ACHN (cell line): ENCODE measurements at regions not wholly inside any gene's neighbourhood (a gene's known extent, or its start where the extent isn't known, plus 50 kb on each side); places are given as distances from the start of the nearest gene placed in this dataset.

Experiments used
- DNase-seq: peaks from one replicate; pipeline ENCODE4 v3.0.0-alpha.2; 2015
- in situ Hi-C: cut with HindIII; loops from 2 replicates; pipeline ENCODE4 v1.10.0; 2017; ENCODE audit warnings: low sequenced_read_pairs, low pct_ligation_motif_present, low pct_unique_long_range_greater_than_20kb

- no peak for DNase-seq
- in situ Hi-C loops = no loop called here
Observed at GRCh38 chr4:1519787-1520661, 113.8 kb upstream of the NKX1-1 start.

- in situ Hi-C loops = no loop called here
- DNase-seq = no peak
Observed at GRCh38 chr4:1518997-1519700, 112.9 kb upstream of the NKX1-1 start.

GRCh38 chr4:1517592-1518411 is 111.6 kb upstream of the NKX1-1 start:
- in situ Hi-C loops = no loop called here
- no peak for DNase-seq

GRCh38 chr4:1516881-1517480 is 110.7 kb upstream of the NKX1-1 start:
- in situ Hi-C loops = no loop called here
- DNase-seq = no peak

- in situ Hi-C loops = no loop called here
- no peak for DNase-seq
Observed at GRCh38 chr4:1516261-1516660, 110.0 kb upstream of the NKX1-1 start.

- no peak for DNase-seq
- in situ Hi-C loops = no loop called here
Observed at GRCh38 chr4:1515763-1516162, 109.5 kb upstream of the NKX1-1 start.

- DNase-seq = no peak
Observed at GRCh38 chr4:1515156-1515555, 108.9 kb upstream of the NKX1-1 start.

GRCh38 chr4:1514612-1515011 is 108.4 kb upstream of the NKX1-1 start:
- in situ Hi-C loops = no loop called here
- DNase-seq = no peak

More at GRCh38 chr4:1515156-1515555, 108.9 kb upstream of the NKX1-1 start:
- in situ Hi-C loops = no loop called here

- DNase-seq = no peak
Observed at GRCh38 chr4:1513936-1514483, 107.8 kb upstream of the NKX1-1 start.

GRCh38 chr4:1512738-1513660 is 106.8 kb upstream of the NKX1-1 start:
- DNase-seq = peak; percentile 47
- in situ Hi-C loops = no loop called here

More at GRCh38 chr4:1513936-1514483, 107.8 kb upstream of the NKX1-1 start:
- in situ Hi-C loops = no loop called here

- in situ Hi-C loops = no loop called here
- no peak for DNase-seq
Observed at GRCh38 chr4:1512051-1512737, 106.0 kb upstream of the NKX1-1 start.

GRCh38 chr4:1511441-1512041 is 105.3 kb upstream of the NKX1-1 start:
- peak; percentile 18 for DNase-seq
- in situ Hi-C loops = no loop called here

GRCh38 chr4:1510931-1511330 is 104.7 kb upstream of the NKX1-1 start:
- in situ Hi-C loops = no loop called here

GRCh38 chr4:1509366-1509765 is 103.1 kb upstream of the NKX1-1 start:
- DNase-seq = no peak
- in situ Hi-C loops = no loop called here

More at GRCh38 chr4:1510931-1511330, 104.7 kb upstream of the NKX1-1 start:
- DNase-seq = no peak

- in situ Hi-C loops = no loop called here
- no peak for DNase-seq
Observed at GRCh38 chr4:1508161-1509160, 102.2 kb upstream of the NKX1-1 start.
